Activated naive CD4-positive, alpha-beta T cell treated with anti-CD3 and anti-CD28 coated beads, Interleukin-2, amount 50 U/mL, for 24 hours (primary cell): ENCODE measurements at regions not wholly inside any gene's neighbourhood (a gene's known extent, or its start where the extent isn't known, plus 50 kb on each side); places are given as distances from the start of the nearest gene placed in this dataset.

ENCODE experiments used
- H3K27ac Mint-ChIP-seq: one replicate; pipeline ENCODE4 v1.8.0; 2021; ENCODE audit warnings: mild to moderate bottlenecking, mixed read lengths
- H3K27me3 Mint-ChIP-seq: one replicate; pipeline ENCODE4 v1.8.0; 2021; ENCODE audit warnings: mixed read lengths
- H3K36me3 Mint-ChIP-seq: one replicate; pipeline ENCODE4 v1.8.0; 2021; ENCODE audit warnings: mixed read lengths
- H3K4me1 Mint-ChIP-seq: one replicate; pipeline ENCODE4 v1.8.0; 2021; ENCODE audit warnings: mixed read lengths
- H3K4me3 Mint-ChIP-seq: one replicate; pipeline ENCODE4 v1.8.0; 2021; ENCODE audit warnings: mild to moderate bottlenecking, mixed read lengths
- H3K9me3 Mint-ChIP-seq: one replicate; pipeline ENCODE4 v1.8.0; 2021; ENCODE audit warnings: mixed read lengths

DNA sequence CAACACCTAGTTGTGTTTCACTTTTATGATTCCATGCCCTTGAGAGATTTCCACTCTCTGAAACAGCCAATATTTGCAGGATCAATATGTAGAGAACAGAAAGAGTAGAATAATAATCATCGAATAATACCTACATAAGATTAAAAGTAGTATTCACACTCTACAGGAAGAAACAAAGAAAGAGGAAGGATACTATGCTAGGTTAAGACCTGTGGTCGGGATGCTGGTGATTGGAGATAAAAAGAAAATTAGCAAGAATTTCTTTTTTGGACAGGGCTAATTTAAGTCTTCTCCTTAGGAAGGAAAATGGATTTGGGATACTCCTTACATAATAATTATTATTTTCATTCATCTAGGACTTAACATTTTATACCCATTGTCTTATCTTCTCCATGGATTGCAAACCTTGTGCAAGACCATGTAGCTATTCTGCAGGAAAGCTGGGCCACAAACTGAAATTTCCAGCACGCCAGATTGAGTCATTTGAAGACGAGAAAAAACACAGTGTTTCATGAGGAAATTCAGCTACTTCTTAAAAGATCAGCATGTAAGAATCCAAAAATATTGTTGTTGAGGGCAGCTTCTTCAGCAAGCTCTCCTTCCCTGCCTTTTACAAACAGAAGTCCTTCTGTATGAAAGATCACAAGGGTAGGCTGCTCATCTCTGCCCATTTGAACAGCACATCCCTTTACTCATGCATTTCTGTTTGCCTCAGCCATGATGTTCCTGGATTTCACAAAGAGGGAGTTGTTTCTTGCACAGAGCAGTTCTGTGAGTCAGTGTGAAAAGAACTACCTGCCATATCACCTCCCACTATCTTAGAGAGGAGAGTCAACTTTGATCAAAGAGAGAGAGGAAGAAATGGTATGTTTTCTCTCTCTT lies 90.7 kb downstream of the FAM76B start:
- Mint-ChIP-seq H3K4me1 (peaks cover 65% of the 10 kb centered on the region), H3K36me3 (peaks cover 6% of the 10 kb centered on the region), H3K9me3 (peaks cover 7% of the 10 kb centered on the region), H3K27ac (peak overlapping the region; percentile 98), H3K27me3 (no peaks in the 10 kb centered on the region), H3K4me3 (peak overlapping the region; percentile 79)

DNA sequence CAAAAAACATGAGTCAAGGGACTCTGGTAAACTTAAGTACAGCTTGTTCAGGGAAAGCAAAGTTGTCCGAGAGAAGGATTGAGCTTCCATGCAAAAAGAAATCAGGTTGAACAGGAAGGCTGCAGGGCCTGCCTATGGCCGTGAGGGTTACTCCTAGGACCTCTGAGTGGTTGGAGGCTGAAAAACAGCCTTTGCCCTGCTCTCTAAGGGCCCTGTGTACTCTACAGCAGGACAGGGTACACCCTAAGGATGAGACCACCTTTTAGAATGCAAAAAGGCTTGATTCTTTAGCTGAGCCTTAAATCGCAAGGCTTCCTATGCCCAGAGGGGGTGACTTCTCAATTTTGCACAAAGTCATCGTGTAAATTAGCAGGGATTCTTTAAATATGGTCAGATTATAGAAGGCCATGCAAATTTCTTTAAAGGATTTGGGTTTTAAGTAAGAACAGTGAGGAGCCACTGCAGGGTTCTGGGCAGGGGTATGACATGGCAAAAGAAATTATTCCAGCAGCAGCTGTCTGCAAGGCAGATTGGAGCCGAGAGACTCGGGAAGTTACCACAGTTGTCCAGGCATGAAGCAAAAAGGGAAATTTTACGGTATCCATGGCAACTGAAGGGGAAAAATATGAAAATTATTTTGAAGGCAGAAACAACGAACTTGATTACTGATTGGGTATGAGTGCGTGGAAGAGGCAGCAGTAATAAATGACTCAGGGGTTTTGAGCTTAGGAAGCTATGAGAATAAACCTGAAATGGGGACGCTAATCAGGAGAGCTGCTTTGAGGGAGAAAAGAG lies 91.8 kb downstream of the FAM76B start:
- peaks cover 68% of the 10 kb centered on the region for H3K4me1 Mint-ChIP-seq
- peak overlapping the region; percentile 98 for H3K27ac Mint-ChIP-seq
- no peaks in the 10 kb centered on the region for H3K27me3 Mint-ChIP-seq
- H3K4me3 Mint-ChIP-seq = peak overlapping the region; percentile 58
- peaks cover 7% of the 10 kb centered on the region for H3K9me3 Mint-ChIP-seq
- H3K36me3 Mint-ChIP-seq = peaks cover 6% of the 10 kb centered on the region

DNA sequence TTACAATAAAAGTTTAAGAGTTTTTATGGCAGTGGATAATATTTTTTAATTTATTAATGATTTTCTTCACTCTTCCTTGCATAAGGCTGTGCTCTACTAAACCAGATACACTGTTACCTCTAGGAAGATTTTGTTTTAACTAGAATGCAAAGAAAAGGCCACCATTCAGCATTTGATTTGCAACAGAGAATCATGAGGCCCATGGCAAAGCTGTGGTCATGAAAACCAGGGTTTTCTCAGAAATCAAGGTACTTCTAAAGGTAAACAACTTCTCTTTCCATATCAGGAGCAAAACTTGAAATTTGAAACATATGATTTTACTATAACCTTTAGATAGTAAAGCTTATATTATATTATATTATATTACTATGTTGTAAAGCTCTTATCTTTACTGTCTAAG lies 94.4 kb downstream of the FAM76B start:
- Mint-ChIP-seq H3K27ac (no peak overlapping the region), H3K4me1 (peaks cover 53% of the 10 kb centered on the region), H3K27me3 (no peaks in the 10 kb centered on the region), H3K36me3 (peaks cover 6% of the 10 kb centered on the region), H3K4me3 (no peak overlapping the region), H3K9me3 (peaks cover 7% of the 10 kb centered on the region)

DNA sequence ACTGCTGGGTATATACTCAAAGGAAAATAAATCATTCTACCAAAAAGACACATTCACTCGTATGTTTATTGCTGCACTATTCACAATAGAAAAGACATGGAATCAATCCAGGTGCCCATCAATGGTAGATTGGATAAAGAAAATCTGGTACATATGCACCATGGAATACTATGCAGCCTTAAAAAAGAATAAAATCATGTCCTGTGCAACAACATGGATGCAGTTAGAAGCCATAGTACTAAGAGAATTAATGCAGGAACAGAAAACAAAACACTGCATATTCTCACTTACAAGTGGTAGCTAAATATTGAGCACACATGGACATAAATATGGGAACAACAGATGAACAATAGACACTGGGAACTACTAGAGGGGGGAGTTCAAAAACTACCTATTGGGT lies 96.3 kb downstream of the FAM76B start:
- peaks cover 7% of the 10 kb centered on the region for H3K9me3 Mint-ChIP-seq

DNA sequence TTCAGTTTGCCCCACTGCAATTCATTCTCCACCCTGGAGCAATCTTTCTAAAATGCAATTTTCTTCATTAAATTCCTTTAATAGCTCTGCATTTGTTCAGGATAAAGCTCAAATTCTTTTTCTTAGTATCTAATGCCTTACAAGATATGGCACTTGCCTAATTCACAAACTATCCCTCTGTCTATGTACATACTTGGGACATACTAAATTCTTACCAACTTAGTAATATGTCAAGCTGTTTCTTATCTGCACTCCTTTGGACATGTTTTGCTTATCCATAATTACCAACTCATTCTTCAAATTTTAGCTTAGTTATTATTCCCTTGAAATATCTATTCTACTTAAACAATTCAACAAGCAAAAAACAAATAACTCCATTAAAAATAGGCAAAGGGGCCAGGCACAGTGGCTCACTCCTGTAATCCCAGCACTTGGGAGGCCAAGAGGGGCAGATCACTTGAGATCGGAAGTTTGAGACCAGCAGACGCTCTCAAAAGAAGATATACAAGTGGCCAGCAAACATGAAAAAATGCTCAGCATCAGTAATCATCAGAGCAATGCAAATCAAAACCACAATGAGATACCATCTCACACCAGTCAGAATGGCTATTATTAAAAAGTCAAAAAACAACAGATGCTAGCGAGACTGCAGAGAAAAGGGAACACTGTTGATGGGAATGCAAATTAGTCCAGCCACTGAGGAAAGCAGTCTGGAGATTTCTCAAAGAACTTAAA lies 96.9 kb downstream of the FAM76B start:
- no peak overlapping the region for H3K27ac Mint-ChIP-seq
- H3K27me3 Mint-ChIP-seq = no peaks in the 10 kb centered on the region
- H3K9me3 Mint-ChIP-seq = peaks cover 7% of the 10 kb centered on the region

More for the DNA sequence above, 96.3 kb downstream of the FAM76B start:
- H3K27ac Mint-ChIP-seq = no peak overlapping the region
- no peaks in the 10 kb centered on the region for H3K27me3 Mint-ChIP-seq
- peaks cover 6% of the 10 kb centered on the region for H3K36me3 Mint-ChIP-seq
- H3K4me1 Mint-ChIP-seq = peaks cover 35% of the 10 kb centered on the region
- no peak overlapping the region for H3K4me3 Mint-ChIP-seq

DNA sequence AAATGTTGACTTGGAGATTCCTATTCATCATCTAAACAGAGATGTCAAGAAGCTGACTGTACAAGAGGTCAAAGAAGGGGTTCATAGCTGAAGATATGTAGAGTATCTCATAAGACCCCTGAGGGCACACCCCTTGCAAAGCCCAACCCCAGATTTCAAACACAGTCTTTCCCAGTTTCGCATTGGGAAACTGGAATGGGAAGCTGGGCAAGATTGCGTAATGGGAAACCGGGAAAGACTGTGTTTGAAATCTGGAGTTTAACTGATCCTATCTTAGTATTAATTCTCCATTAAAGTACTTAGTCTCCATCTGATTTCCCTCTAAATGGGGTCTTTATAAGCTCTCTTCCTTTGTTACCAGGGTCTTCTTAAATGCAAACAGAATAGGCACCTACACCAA lies 99.5 kb downstream of the FAM76B start:
- H3K27ac Mint-ChIP-seq = no peak overlapping the region
- no peaks in the 10 kb centered on the region for H3K36me3 Mint-ChIP-seq
- H3K4me1 Mint-ChIP-seq = peaks cover 19% of the 10 kb centered on the region
- H3K4me3 Mint-ChIP-seq = no peak overlapping the region
- peaks cover 7% of the 10 kb centered on the region for H3K9me3 Mint-ChIP-seq
- no peaks in the 10 kb centered on the region for H3K27me3 Mint-ChIP-seq

More for the DNA sequence above, 96.9 kb downstream of the FAM76B start:
- H3K36me3 Mint-ChIP-seq = peaks cover 6% of the 10 kb centered on the region
- H3K4me1 Mint-ChIP-seq = peaks cover 29% of the 10 kb centered on the region
- no peak overlapping the region for H3K4me3 Mint-ChIP-seq

DNA sequence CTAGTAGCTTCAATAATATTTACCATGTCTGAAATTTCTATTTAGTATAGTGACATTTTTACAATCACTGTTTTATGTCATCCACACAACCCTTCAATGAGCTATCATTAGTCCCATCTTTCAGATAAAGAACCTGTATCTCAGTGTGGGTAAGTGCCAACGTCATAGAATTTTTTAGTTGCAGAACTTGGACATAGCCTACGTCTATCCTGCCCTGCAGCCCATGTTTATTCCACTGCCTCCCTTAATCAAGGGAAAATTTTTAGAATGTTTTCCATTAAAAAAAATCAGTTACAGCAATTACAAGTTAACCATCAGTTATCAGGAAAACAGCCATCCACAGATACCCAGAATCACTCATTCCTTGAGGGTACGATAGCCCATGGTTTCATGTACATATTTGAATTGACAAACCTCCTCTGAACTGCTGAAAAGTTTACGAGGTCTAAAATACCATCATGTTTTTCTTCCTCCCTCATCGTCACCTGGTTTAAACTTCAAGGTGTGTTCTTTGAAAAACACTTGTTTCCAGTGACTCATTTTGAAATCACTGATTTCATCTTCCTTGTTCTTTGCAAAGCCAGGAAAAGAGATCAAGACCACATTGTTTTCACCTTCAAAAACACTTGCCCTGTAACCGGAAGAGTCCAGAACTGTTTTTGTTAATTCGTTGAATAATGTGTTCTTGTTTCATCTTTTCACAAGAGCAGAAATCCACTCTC lies 100.9 kb downstream of the FAM76B start:
- H3K4me3 Mint-ChIP-seq = no peak overlapping the region

DNA sequence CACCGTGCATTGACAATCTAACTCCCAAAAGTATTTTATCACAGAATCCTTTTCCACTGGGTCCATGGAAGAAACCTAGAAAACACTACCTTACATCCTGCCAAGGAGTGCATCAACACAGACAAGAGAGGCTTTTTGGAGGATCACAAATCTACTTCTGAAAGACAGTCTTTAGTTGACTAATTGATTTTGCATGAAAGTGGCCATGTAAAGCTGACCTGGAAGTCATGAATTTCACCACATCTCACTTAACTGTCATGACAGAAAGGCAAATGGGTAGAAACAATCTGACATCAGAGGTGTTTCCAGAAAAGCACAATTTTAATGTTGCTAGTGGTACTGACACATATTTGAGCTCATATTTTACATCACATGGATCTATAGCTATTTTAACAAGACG lies 101.6 kb downstream of the FAM76B start:
- H3K9me3 Mint-ChIP-seq = no peaks in the 10 kb centered on the region
- H3K27me3 Mint-ChIP-seq = no peaks in the 10 kb centered on the region
- no peak overlapping the region for H3K27ac Mint-ChIP-seq
- H3K36me3 Mint-ChIP-seq = no peaks in the 10 kb centered on the region
- peaks cover 32% of the 10 kb centered on the region for H3K4me1 Mint-ChIP-seq
- peak overlapping the region; percentile 37 for H3K4me3 Mint-ChIP-seq

More for the DNA sequence above, 100.9 kb downstream of the FAM76B start:
- Mint-ChIP-seq H3K27me3 (no peaks in the 10 kb centered on the region), H3K4me1 (peaks cover 26% of the 10 kb centered on the region), H3K9me3 (no peaks in the 10 kb centered on the region), H3K36me3 (no peaks in the 10 kb centered on the region), H3K27ac (no peak overlapping the region)

DNA sequence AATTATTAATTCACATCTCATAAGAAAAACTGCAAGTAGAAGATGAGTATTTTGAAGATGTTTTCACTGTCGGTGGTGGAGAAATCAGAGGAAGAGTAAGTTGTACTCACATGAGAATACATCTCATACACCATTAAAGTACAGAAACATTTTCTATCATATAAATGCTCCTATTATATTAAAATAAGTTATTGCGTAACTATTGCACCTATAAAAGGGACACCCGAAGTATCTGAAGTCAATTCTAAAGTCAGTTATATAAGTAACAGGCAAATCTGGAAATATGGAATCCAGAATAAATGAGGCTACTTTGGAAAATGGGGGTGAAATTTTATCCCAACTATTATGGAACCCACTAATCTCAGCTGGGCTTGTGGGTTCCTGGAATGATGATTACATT lies 103.3 kb downstream of the FAM76B start:
- peaks cover 50% of the 10 kb centered on the region for H3K4me1 Mint-ChIP-seq

DNA sequence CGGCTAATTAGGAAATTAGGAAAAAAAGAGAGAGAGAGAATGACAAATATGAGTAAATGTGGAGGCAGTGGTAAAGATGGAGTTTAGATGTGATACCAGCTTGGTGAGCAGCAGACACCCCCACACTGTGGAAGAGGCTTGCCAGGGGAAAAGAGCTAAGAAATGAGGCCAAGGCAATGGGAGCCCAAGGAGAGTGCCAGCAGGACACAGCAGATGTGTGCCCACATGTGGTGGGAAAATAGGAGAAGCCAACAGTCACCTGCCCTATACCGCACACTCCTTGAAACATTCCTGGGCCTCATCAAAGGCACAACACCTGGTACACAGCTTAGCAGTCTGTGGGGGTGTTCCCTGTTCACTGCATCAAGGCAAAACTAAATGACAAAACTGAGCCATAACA lies 104.9 kb downstream of the FAM76B start:
- peak overlapping the region; percentile 92 for H3K27ac Mint-ChIP-seq
- no peaks in the 10 kb centered on the region for H3K27me3 Mint-ChIP-seq
- H3K9me3 Mint-ChIP-seq = no peaks in the 10 kb centered on the region
- peaks cover 65% of the 10 kb centered on the region for H3K4me1 Mint-ChIP-seq
- peak overlapping the region; percentile 23 for H3K4me3 Mint-ChIP-seq
- H3K36me3 Mint-ChIP-seq = peaks cover 4% of the 10 kb centered on the region

More for the DNA sequence above, 103.3 kb downstream of the FAM76B start:
- no peaks in the 10 kb centered on the region for H3K27me3 Mint-ChIP-seq
- H3K36me3 Mint-ChIP-seq = peaks cover 4% of the 10 kb centered on the region
- no peaks in the 10 kb centered on the region for H3K9me3 Mint-ChIP-seq
- no peak overlapping the region for H3K4me3 Mint-ChIP-seq
- no peak overlapping the region for H3K27ac Mint-ChIP-seq

DNA sequence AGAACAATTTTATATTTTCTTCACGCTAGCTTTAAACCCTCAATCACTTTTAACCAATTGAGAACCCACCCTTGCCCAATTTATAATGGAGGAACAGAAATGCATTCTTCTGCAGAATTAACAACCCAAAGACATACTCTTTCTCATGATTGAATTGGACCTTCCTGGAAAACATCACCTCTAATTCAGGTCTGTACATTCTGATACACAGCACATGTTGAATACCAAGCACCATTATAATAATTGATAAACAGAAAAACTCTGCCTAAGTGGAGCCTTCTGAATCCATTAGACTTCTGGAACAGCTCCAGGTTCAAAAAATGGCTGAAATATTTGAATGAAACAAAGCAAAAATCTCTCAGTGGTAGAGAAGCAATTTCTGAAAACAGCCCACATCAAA lies 105.4 kb downstream of the FAM76B start:
- Mint-ChIP-seq H3K9me3 (no peaks in the 10 kb centered on the region), H3K27ac (peak overlapping the region; percentile 92), H3K4me3 (peak overlapping the region; percentile 23), H3K27me3 (no peaks in the 10 kb centered on the region), H3K36me3 (peaks cover 4% of the 10 kb centered on the region), H3K4me1 (peaks cover 71% of the 10 kb centered on the region)

DNA sequence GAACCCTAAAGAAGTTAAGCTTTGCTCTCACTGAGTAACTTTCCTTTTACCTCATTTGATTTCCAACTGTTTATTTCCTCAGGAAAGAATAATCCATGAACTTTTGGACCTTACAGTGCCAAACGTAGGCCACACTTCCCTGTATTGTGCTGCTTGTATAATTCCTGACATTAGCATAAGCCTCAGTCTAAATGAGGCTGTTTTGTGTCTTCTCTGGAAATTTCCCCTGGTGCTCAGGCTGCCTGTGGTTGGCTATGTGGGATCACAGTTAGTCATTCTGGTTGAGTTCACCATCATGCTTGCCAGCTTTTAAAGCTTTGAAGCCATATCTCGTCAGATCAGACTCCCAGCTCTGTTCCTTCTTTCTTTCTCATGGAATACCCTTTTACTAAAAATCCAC lies 107.0 kb downstream of the FAM76B start:
- H3K4me3 Mint-ChIP-seq = peak overlapping the region; percentile 62
- H3K9me3 Mint-ChIP-seq = no peaks in the 10 kb centered on the region
- no peaks in the 10 kb centered on the region for H3K27me3 Mint-ChIP-seq
- peaks cover 4% of the 10 kb centered on the region for H3K36me3 Mint-ChIP-seq
- H3K4me1 Mint-ChIP-seq = peaks cover 84% of the 10 kb centered on the region
- H3K27ac Mint-ChIP-seq = peak overlapping the region; percentile 91

DNA sequence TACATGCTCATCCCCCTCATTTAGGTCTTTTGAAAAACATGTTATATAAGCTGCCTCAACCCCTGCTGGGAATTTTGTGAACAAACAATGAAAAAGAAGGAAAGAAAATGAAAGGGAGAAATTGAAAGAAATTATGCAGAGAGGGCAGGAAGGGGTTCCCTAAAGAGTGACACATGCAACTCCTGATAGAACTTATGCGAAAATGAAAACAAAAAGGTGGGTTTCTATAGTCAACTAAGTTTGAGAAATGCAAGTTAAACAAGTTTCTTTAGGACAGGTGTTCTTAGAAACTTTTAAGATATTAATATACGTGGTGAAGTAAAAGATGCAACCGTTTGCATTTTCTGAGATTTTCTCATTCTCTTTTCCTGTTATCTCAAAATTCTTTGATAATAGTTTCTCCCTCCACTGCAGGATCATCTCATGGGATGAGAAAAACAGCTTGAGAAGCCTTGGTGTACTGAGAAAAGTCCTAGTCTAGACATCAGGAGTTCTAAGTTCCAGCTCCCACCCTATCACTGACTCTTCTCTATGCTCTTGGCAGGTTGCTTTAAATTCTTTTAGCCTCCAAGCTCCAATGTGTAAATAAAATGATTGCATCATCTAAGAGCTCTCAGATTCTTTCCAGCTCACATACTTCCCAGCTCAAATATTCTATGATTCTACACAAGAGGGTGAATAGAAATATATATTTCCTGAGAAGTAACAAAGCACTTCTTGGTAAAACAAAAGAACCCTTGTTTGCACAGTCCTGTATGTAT lies 109.2 kb downstream of the FAM76B start:
- Mint-ChIP-seq H3K27me3 (no peaks in the 10 kb centered on the region), H3K4me1 (peaks cover 95% of the 10 kb centered on the region), H3K36me3 (peaks cover 4% of the 10 kb centered on the region), H3K9me3 (no peaks in the 10 kb centered on the region), H3K27ac (peak overlapping the region; percentile 77), H3K4me3 (peak overlapping the region; percentile 75)

DNA sequence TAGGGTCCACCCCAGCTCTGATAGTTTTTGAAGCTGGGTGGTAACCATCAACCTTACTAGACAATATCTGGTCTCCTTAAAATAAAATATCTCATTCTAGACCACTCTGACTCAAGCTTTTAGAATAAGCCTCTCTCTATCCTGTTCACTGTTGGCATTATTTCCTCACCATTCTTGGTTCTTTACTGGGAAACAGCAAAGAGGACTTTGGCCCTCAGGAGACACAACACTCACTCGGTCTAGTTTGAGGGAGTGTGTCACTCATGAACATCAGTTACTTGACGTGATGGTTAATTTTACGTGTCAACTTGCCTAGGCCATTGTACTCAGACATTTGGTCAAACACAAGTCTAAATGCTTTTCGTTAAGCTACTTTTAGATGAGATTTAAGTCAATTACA lies 110.6 kb downstream of the FAM76B start:
- H3K36me3 Mint-ChIP-seq = peaks cover 4% of the 10 kb centered on the region
- H3K27me3 Mint-ChIP-seq = no peaks in the 10 kb centered on the region
- no peak overlapping the region for H3K27ac Mint-ChIP-seq
- no peak overlapping the region for H3K4me3 Mint-ChIP-seq
- peaks cover 95% of the 10 kb centered on the region for H3K4me1 Mint-ChIP-seq
- no peaks in the 10 kb centered on the region for H3K9me3 Mint-ChIP-seq
